ENCODE measurements at regions not wholly inside any gene's neighbourhood (a gene's known extent, or its start where the extent isn't known, plus 50 kb on each side); places are given as distances from the start of the nearest gene placed in this dataset.

DNA sequence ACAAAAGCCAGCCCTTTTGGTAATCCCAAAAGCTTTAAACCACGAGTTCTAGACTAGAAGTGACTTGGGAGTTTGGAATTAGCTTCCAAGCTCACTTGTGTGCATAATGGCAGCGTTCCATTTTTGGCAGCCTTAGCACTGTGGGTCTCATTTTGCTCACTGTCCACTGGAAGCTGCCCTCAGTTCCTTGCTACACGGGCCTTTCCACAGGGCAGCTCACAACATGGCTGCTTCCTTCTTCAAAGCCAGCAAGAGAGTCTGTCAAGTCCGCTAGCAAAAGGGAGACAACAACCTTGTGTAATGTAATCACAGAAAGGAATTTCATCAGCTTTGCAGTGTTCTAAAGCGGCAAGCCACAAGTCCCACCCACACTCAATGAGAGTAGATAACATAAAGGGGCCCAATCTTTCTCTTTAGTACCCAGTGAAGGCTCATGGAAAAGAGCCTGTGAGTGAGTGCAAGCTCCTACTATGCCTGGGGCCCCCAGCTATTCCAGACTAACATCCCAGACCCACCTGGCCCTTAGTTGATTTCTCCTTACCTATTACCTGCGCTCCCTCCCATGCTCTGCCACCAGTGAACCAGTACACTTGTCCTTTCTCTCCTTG lies 168.5 kb upstream of the FOXN2 start:
- no peaks in the 10 kb centered on the region for H3K36me3 Mint-ChIP-seq (ENCODE audit: low read depth)
- H3K9me3 Mint-ChIP-seq: peaks cover 17% of the 10 kb centered on the region
- H3K4me1 Mint-ChIP-seq: peaks cover 15% of the 10 kb centered on the region
- H3K27me3 Mint-ChIP-seq: peaks cover 5% of the 10 kb centered on the region
- no peak for DNase-seq
- H3K27ac Mint-ChIP-seq: peak overlapping the region; percentile 5
- intact Hi-C loops (cut with micrococcal nuclease): no loop called here
- no peak overlapping the region for H3K4me3 Mint-ChIP-seq

DNA sequence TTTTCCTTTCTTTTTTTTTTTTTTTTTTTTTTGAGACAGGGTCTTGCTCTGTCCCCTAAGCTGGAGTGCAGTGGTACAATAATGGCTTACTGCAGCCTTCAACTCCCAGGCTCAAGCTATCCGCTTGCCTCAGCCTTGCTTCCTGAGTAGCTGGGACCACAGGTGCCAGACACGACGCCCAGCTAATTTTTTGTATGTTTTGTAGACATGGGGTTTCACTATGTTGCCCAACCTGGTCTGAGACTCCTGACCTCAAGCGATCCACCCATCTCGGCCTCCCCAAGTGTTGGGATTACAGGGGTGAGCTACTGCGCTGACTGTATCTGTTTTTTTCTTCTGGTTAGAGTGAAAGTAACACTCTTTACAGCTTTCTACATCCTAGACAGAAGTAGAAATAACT lies 167.9 kb upstream of the FOXN2 start:
- no peak overlapping the region for H3K4me3 Mint-ChIP-seq
- peak overlapping the region; percentile 29 for H3K27ac Mint-ChIP-seq
- no peak for DNase-seq
- peaks cover 17% of the 10 kb centered on the region for H3K9me3 Mint-ChIP-seq
- peaks cover 15% of the 10 kb centered on the region for H3K4me1 Mint-ChIP-seq
- no peaks in the 10 kb centered on the region for H3K36me3 Mint-ChIP-seq (ENCODE audit: low read depth)
- intact Hi-C loops (cut with micrococcal nuclease): no loop called here
- H3K27me3 Mint-ChIP-seq: peaks cover 5% of the 10 kb centered on the region

- no peaks in the 10 kb centered on the region for H3K27me3 Mint-ChIP-seq
- no peak for DNase-seq
- H3K4me1 Mint-ChIP-seq: peaks cover 15% of the 10 kb centered on the region
- no peak overlapping the region for H3K4me3 Mint-ChIP-seq
- H3K27ac Mint-ChIP-seq: no peak overlapping the region
- no peaks in the 10 kb centered on the region for H3K36me3 Mint-ChIP-seq (ENCODE audit: low read depth)
- intact Hi-C loops (cut with micrococcal nuclease): no loop called here
- peaks cover 14% of the 10 kb centered on the region for H3K9me3 Mint-ChIP-seq
These were observed 166.8 kb upstream of the FOXN2 start for GRCh38 chr2:48147719-48148118.

DNA sequence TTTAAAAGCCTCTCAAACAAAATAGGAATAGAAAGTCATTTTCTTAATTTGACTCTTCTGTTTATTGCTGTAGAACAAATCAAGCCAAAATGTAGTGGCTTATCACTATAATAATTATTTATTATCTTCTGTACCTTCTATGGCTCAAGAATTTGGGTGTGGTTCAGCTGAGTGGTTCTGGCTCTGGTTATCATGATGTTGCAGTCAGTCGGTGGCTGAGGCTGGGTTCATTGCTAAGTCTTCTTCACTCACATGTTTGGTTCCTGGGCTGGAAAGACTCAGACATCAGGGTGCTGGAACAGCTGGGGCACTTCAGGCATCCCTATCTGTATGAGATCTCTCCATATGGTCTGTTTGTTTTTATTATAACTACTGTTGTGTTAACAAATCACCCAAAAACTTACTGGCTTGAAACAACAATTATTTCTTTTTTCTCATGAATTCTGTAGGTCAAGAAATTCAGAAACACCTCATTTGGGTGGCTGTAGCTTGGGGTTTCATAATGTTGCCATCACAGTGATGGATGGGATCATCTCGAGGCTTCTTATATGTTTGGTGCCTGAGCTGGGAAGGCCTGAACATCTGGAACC lies 165.5 kb upstream of the FOXN2 start:
- intact Hi-C loops (cut with micrococcal nuclease): no loop called here
- Mint-ChIP-seq H3K27me3 (no peaks in the 10 kb centered on the region), H3K36me3 (ENCODE audit: low read depth) (no peaks in the 10 kb centered on the region), H3K4me1 (peaks cover 15% of the 10 kb centered on the region), H3K9me3 (peaks cover 7% of the 10 kb centered on the region), H3K4me3 (no peak overlapping the region), H3K27ac (no peak overlapping the region)
- no peak for DNase-seq

- Mint-ChIP-seq H3K9me3 (peaks cover 26% of the 10 kb centered on the region), H3K4me1 (no peaks in the 10 kb centered on the region), H3K4me3 (no peak overlapping the region), H3K27ac (no peak overlapping the region), H3K27me3 (peaks cover 11% of the 10 kb centered on the region), H3K36me3 (ENCODE audit: low read depth) (peaks cover 2% of the 10 kb centered on the region)
- intact Hi-C loops (cut with micrococcal nuclease): no loop called here
- DNase-seq: no peak
These were observed 157.3 kb upstream of the FOXN2 start for GRCh38 chr2:48157150-48157549.

DNA sequence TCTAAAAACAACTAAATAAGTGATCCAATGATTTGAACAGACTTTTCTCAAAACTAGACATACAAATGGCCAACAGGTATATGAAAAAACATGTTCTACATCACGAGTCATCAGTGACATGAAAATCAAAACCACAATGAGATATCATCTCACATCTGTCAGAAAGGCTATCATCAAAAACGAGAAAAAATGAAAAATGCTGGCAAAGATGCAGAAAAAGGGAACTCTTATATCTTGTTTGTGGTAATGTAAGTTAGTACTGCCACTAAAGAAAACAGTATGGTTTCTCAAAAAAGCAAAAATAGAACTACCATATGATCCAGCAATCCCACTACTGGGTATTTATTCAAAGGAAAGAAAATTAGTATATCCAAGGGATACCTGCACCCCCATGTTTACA lies 152.9 kb upstream of the FOXN2 start:
- no peak overlapping the region for H3K4me3 Mint-ChIP-seq
- peaks cover 25% of the 10 kb centered on the region for H3K9me3 Mint-ChIP-seq
- H3K27ac Mint-ChIP-seq: no peak overlapping the region
- H3K36me3 Mint-ChIP-seq (ENCODE audit: low read depth): peaks cover 2% of the 10 kb centered on the region
- no peak for DNase-seq
- intact Hi-C loops (cut with micrococcal nuclease): no loop called here
- H3K27me3 Mint-ChIP-seq: peaks cover 12% of the 10 kb centered on the region
- no peaks in the 10 kb centered on the region for H3K4me1 Mint-ChIP-seq

- Mint-ChIP-seq H3K27me3 (peaks cover 12% of the 10 kb centered on the region), H3K27ac (no peak overlapping the region)
These were observed 151.7 kb upstream of the FOXN2 start for GRCh38 chr2:48162742-48163141.

GRCh38 chr2:48165070-48165753 lies 149.3 kb upstream of the FOXN2 start:
- Mint-ChIP-seq H3K36me3 (ENCODE audit: low read depth) (no peaks in the 10 kb centered on the region), H3K4me1 (no peaks in the 10 kb centered on the region), H3K4me3 (no peak overlapping the region), H3K9me3 (peaks cover 11% of the 10 kb centered on the region), H3K27ac (no peak overlapping the region), H3K27me3 (peaks cover 8% of the 10 kb centered on the region)
- no peak for DNase-seq
- intact Hi-C loops (cut with micrococcal nuclease): no loop called here

More at GRCh38 chr2:48162742-48163141, 151.7 kb upstream of the FOXN2 start:
- no peak for DNase-seq
- intact Hi-C loops (cut with micrococcal nuclease): no loop called here
- Mint-ChIP-seq H3K4me1 (no peaks in the 10 kb centered on the region), H3K4me3 (no peak overlapping the region), H3K9me3 (peaks cover 22% of the 10 kb centered on the region), H3K36me3 (ENCODE audit: low read depth) (no peaks in the 10 kb centered on the region)

GRCh38 chr2:48169141-48169592 lies 145.3 kb upstream of the FOXN2 start:
- intact Hi-C loops (cut with micrococcal nuclease): no loop called here
- H3K27ac Mint-ChIP-seq: no peak overlapping the region
- H3K4me1 Mint-ChIP-seq: no peaks in the 10 kb centered on the region
- H3K4me3 Mint-ChIP-seq: no peak overlapping the region
- H3K27me3 Mint-ChIP-seq: peaks cover 3% of the 10 kb centered on the region
- DNase-seq: no peak
- no peaks in the 10 kb centered on the region for H3K36me3 Mint-ChIP-seq (ENCODE audit: low read depth)
- H3K9me3 Mint-ChIP-seq: peaks cover 16% of the 10 kb centered on the region

DNA sequence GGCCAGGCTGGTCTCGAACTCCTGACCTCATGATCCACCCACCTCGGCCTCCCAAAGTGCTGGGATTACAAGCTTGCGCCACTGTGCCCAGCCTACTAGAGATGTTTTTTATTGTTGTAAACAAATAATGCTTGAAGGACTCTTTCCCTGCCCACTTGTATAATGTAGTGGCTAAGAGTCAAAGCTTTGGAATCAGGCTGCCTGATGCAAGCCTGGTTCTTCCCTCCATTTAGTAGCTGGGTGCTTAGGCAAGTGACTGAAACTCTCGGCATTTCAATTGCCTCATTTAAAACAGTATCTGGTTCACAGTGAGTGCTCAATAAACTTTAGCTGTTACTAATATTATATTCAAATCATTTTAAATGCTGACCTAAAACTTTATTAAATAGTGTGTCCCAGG lies 144.2 kb upstream of the FOXN2 start:
- Mint-ChIP-seq H3K27me3 (peaks cover 11% of the 10 kb centered on the region), H3K36me3 (ENCODE audit: low read depth) (no peaks in the 10 kb centered on the region), H3K4me3 (no peak overlapping the region), H3K4me1 (no peaks in the 10 kb centered on the region), H3K9me3 (peaks cover 20% of the 10 kb centered on the region), H3K27ac (no peak overlapping the region)
- no peak for DNase-seq
- intact Hi-C loops (cut with micrococcal nuclease): no loop called here

- H3K36me3 Mint-ChIP-seq (ENCODE audit: low read depth): no peaks in the 10 kb centered on the region
- H3K27me3 Mint-ChIP-seq: peaks cover 13% of the 10 kb centered on the region
- no peak for DNase-seq
- no peak overlapping the region for H3K27ac Mint-ChIP-seq
- H3K4me1 Mint-ChIP-seq: no peaks in the 10 kb centered on the region
- intact Hi-C loops (cut with micrococcal nuclease): no loop called here
- peaks cover 16% of the 10 kb centered on the region for H3K9me3 Mint-ChIP-seq
- no peak overlapping the region for H3K4me3 Mint-ChIP-seq
These were observed 141.3 kb upstream of the FOXN2 start for GRCh38 chr2:48173141-48173540.

GRCh38 chr2:48174503-48174902 lies 140.0 kb upstream of the FOXN2 start:
- no peaks in the 10 kb centered on the region for H3K4me1 Mint-ChIP-seq
- H3K9me3 Mint-ChIP-seq: peaks cover 11% of the 10 kb centered on the region
- no peaks in the 10 kb centered on the region for H3K36me3 Mint-ChIP-seq (ENCODE audit: low read depth)
- intact Hi-C loops (cut with micrococcal nuclease): no loop called here
- DNase-seq: no peak
- peaks cover 11% of the 10 kb centered on the region for H3K27me3 Mint-ChIP-seq
- H3K27ac Mint-ChIP-seq: no peak overlapping the region
- no peak overlapping the region for H3K4me3 Mint-ChIP-seq

- peaks cover 11% of the 10 kb centered on the region for H3K27me3 Mint-ChIP-seq
- H3K9me3 Mint-ChIP-seq: peaks cover 11% of the 10 kb centered on the region
- no peak overlapping the region for H3K4me3 Mint-ChIP-seq
- DNase-seq: no peak
- intact Hi-C loops (cut with micrococcal nuclease): no loop called here
- H3K4me1 Mint-ChIP-seq: no peaks in the 10 kb centered on the region
- H3K27ac Mint-ChIP-seq: no peak overlapping the region
- H3K36me3 Mint-ChIP-seq (ENCODE audit: low read depth): no peaks in the 10 kb centered on the region
These were observed 139.2 kb upstream of the FOXN2 start for GRCh38 chr2:48175254-48175653.

GRCh38 chr2:48175656-48176055 lies 138.8 kb upstream of the FOXN2 start:
- no peaks in the 10 kb centered on the region for H3K36me3 Mint-ChIP-seq (ENCODE audit: low read depth)
- no peak overlapping the region for H3K27ac Mint-ChIP-seq
- H3K4me3 Mint-ChIP-seq: no peak overlapping the region
- peaks cover 11% of the 10 kb centered on the region for H3K9me3 Mint-ChIP-seq
- intact Hi-C loops (cut with micrococcal nuclease): no loop called here
- no peak for DNase-seq
- H3K4me1 Mint-ChIP-seq: no peaks in the 10 kb centered on the region
- peaks cover 11% of the 10 kb centered on the region for H3K27me3 Mint-ChIP-seq
